ENCODE measurements at regions not wholly inside any gene's neighbourhood (a gene's known extent, or its start where the extent isn't known, plus 50 kb on each side); places are given as distances from the start of the nearest gene placed in this dataset.

DNA sequence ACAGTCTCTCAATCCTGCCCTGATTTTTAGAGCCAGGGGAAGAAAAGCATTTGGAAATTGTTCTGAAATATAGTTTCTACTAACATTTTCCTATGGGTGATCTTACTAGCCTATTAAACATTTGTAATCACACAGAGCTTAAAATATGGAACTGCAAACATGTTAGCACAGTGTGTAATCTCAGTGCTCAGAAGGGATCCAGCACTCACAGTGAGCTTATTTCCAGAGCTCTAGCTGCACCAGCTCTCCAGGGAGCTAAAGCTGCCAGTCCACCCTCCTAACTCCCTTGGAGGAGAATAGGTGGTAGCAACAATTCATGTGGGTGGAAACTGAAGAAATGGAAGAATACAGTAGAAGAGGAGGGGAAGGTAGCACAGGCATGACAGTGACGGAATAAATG, 64.9 kb upstream of the SYT1 start:
- no peaks in the 10 kb centered on the region for H3K4me1 Mint-ChIP-seq (ENCODE audit: low read depth)
- peaks cover 0 to 9% of the 10 kb centered on the region in 2 experiments for H3K9me3 ChIP-seq (ENCODE audit: control insufficient read depth in 1 of 2, insufficient read depth in 1 of 2, low read length in 2 of 2)
- TF ChIP-seq, protein P1, sequence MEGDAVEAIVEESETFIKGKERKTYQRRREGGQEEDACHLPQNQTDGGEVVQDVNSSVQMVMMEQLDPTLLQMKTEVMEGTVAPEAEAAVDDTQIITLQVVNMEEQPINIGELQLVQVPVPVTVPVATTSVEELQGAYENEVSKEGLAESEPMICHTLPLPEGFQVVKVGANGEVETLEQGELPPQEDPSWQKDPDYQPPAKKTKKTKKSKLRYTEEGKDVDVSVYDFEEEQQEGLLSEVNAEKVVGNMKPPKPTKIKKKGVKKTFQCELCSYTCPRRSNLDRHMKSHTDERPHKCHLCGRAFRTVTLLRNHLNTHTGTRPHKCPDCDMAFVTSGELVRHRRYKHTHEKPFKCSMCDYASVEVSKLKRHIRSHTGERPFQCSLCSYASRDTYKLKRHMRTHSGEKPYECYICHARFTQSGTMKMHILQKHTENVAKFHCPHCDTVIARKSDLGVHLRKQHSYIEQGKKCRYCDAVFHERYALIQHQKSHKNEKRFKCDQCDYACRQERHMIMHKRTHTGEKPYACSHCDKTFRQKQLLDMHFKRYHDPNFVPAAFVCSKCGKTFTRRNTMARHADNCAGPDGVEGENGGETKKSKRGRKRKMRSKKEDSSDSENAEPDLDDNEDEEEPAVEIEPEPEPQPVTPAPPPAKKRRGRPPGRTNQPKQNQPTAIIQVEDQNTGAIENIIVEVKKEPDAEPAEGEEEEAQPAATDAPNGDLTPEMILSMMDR (IDR thresholded peaks at IDR 0.05) = no peak
- H3K4me3 Mint-ChIP-seq = no peak overlapping the region
- H3K27me3 Mint-ChIP-seq = no peaks in the 10 kb centered on the region
- no peak overlapping the region for H3K27ac Mint-ChIP-seq
- H3K9me3 Mint-ChIP-seq = no peaks in the 10 kb centered on the region
- H3K27me3 ChIP-seq (ENCODE audit: control insufficient read depth in 1 of 2, insufficient read depth in 2 of 2, low read length in 2 of 2) = no peaks in the 10 kb centered on the region
- ATAC-seq (ENCODE audit: poor library complexity) (no peak), DNase-seq (no peak)
- no peak overlapping the region for H3K27ac ChIP-seq (ENCODE audit: low read depth in 1 of 2, low read length in 2 of 2)
- H3K36me3 Mint-ChIP-seq (ENCODE audit: low read depth) = no peaks in the 10 kb centered on the region
- H3K4me1 ChIP-seq (ENCODE audit: insufficient read depth, low read length) = no peaks in the 10 kb centered on the region
- CTCF ChIA-PET = no interaction called here
- POLR2A ChIA-PET = no interaction called here
- no peaks in the 10 kb centered on the region for H3K36me3 ChIP-seq (ENCODE audit: insufficient read depth, low read length)
- intact Hi-C loops (cut with DNase I, micrococcal nuclease) = no loop called here
- no peak overlapping the region for H3K4me3 ChIP-seq (ENCODE audit: low read length)

DNA sequence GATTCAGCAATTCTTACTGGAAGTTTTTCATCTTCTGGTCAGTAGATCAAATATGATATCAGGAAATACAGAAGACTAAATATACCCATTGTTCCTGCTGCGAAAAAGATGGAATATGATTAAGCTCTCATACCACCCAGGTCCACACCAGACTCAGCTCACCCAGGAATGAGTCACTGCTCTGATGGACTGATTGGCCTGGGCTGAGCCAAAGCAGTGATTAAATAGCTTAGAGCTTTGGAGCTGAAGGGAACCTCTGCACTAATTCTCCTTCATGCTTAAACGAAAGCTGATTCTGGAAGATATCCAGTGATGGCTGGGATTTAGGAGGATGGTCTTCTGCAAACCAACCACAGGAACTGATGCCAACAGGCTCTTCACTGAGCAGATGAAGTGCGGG, 62.0 kb upstream of the SYT1 start:
- H3K27me3 ChIP-seq (ENCODE audit: control insufficient read depth in 1 of 2, insufficient read depth in 2 of 2, low read length in 2 of 2) = no peaks in the 10 kb centered on the region
- no peaks in the 10 kb centered on the region for H3K4me1 ChIP-seq (ENCODE audit: insufficient read depth, low read length)
- no peak overlapping the region for H3K4me3 ChIP-seq (ENCODE audit: low read length)
- H3K9me3 Mint-ChIP-seq = no peaks in the 10 kb centered on the region
- DNase-seq (no peak), ATAC-seq (ENCODE audit: poor library complexity) (no peak)
- no peaks in the 10 kb centered on the region for H3K27me3 Mint-ChIP-seq
- H3K27ac Mint-ChIP-seq = no peak overlapping the region
- peaks cover 0 to 5% of the 10 kb centered on the region in 2 experiments for H3K9me3 ChIP-seq (ENCODE audit: control insufficient read depth in 1 of 2, insufficient read depth in 1 of 2, low read length in 2 of 2)
- H3K36me3 Mint-ChIP-seq (ENCODE audit: low read depth) = no peaks in the 10 kb centered on the region
- POLR2A ChIA-PET = no interaction called here
- no peak overlapping the region for H3K27ac ChIP-seq (ENCODE audit: low read depth in 1 of 2, low read length in 2 of 2)
- TF ChIP-seq, protein P1 (IDR thresholded peaks at IDR 0.05) = no peak
- intact Hi-C loops (cut with DNase I, micrococcal nuclease) = no loop called here
- H3K4me1 Mint-ChIP-seq (ENCODE audit: low read depth) = no peaks in the 10 kb centered on the region
- CTCF ChIA-PET = no interaction called here
- H3K4me3 Mint-ChIP-seq = no peak overlapping the region
- no peaks in the 10 kb centered on the region for H3K36me3 ChIP-seq (ENCODE audit: insufficient read depth, low read length)

DNA sequence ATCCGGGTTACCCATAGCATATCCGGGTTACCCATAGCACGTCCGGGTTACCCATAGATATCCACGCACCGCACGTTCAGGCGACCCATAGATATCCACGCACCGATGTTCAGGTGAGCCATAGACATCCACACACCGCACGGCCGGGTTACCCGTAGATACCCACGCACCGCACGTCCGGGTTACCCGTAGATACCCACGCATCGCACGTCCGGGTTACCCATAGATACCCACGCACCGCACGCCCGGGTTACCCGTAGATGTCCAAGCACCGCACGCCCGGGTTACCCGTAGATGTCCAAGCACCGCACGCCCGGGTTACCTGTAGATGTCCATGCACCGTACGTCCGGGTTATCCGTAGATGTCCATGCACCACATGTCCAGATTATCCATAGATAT, 60.3 kb upstream of the SYT1 start:
- POLR2A ChIA-PET = no interaction called here
- Mint-ChIP-seq H3K4me1 (ENCODE audit: low read depth) (no peaks in the 10 kb centered on the region), H3K27ac (no peak overlapping the region), H3K36me3 (ENCODE audit: low read depth) (no peaks in the 10 kb centered on the region), H3K9me3 (no peaks in the 10 kb centered on the region), H3K27me3 (no peaks in the 10 kb centered on the region), H3K4me3 (no peak overlapping the region)
- ATAC-seq (ENCODE audit: poor library complexity) (no peak), DNase-seq (peak in 1 of 14 experiments; percentile 13)
- Histone ChIP-seq H3K27ac (ENCODE audit: low read depth in 1 of 2, low read length in 2 of 2) (no peak overlapping the region), H3K4me3 (ENCODE audit: low read length) (no peak overlapping the region), H3K27me3 (ENCODE audit: control insufficient read depth in 1 of 2, insufficient read depth in 2 of 2, low read length in 2 of 2) (no peaks in the 10 kb centered on the region), H3K9me3 (ENCODE audit: control insufficient read depth in 1 of 2, insufficient read depth in 1 of 2, low read length in 2 of 2) (peaks cover 0 to 5% of the 10 kb centered on the region in 2 experiments), H3K4me1 (ENCODE audit: insufficient read depth, low read length) (no peaks in the 10 kb centered on the region), H3K36me3 (ENCODE audit: insufficient read depth, low read length) (no peaks in the 10 kb centered on the region)
- CTCF ChIA-PET = no interaction called here
- intact Hi-C loops (cut with DNase I, micrococcal nuclease) = no loop called here
- TF ChIP-seq, protein P1 (IDR thresholded peaks at IDR 0.05) = no peak
